ENCODE measurements at regions not wholly inside any gene's neighbourhood (a gene's known extent, or its start where the extent isn't known, plus 50 kb on each side); places are given as distances from the start of the nearest gene placed in this dataset.

- TF ChIP-seq POLR2A (IDR thresholded peaks at IDR 0.05) (no peak), CTCF (IDR thresholded peaks at IDR 0.05) (no peak)
Observed at GRCh38 chr11:71116693-71117040, 135.7 kb downstream of the SHANK2 start.
